Adrenal gland (tissue), 9 donors: ENCODE measurements at regions not wholly inside any gene's neighbourhood (a gene's known extent, or its start where the extent isn't known, plus 50 kb on each side); places are given as distances from the start of the nearest gene placed in this dataset.

Experiments
- DNase-seq, 7 donors: peaks; one replicate each; pipeline ENCODE4 v3.0.0-alpha.2; 2019 to 2020
- H3K27ac ChIP-seq, 5 donors: fragments of 200-600 bp; sonication (generic) in 4 of 5; 1 replicate in 3 of 5; 2 replicates in 2 of 5; pipeline versions ENCODE4 v1.5.1 to v1.8.0; 2016 to 2020; ENCODE audit warnings: mild to moderate bottlenecking in 1 of 5
- H3K27me3 ChIP-seq: fragments of 200-600 bp; 2 replicates; pipeline ENCODE4 v1.8.0; 2021
- H3K36me3 ChIP-seq, 2 donors: fragments of 200-600 bp; replicated peaks in 1 of 2; 1 replicate in 1 of 2; 2 replicates in 1 of 2; pipeline versions ENCODE4 v1.5.1 to v1.8.0; 2018 to 2022
- H3K4me1 ChIP-seq, 2 donors: fragments of 200-600 bp; replicated peaks in 1 of 2; 1 replicate in 1 of 2; 2 replicates in 1 of 2; pipeline versions ENCODE4 v1.5.1 to v1.8.0; 2018 to 2021
- H3K4me3 ChIP-seq, 4 donors: fragments of 200-600 bp; sonication (generic) in 3 of 4; one replicate each; pipeline ENCODE4 v1.5.1; 2016 to 2018
- H3K9me3 ChIP-seq, 3 donors: fragments of 200-600 bp; sonication (generic) in 1 of 3; replicated peaks in 1 of 3; 1 replicate in 2 of 3; 2 replicates in 1 of 3; pipeline versions ENCODE4 v1.5.1 to v1.8.0; 2016 to 2021
- CTCF ChIP-seq, 6 experiments: fragments of 450-650 bp in 4 of 6; fragments of 200-600 bp in 2 of 6; sonication (generic) in 1 of 6; IDR thresholded peaks; 1 replicate in 5 of 6; 2 replicates in 1 of 6; pipeline versions ENCODE4 v1.5.1 to v1.8.0; 2016 to 2021; ENCODE audit warnings: antibody characterized with exemption in 6 of 6, mild to moderate bottlenecking in 2 of 6, moderate library complexity in 1 of 6
- POLR2A ChIP-seq, 2 donors: fragments of 450-650 bp; IDR thresholded peaks; one replicate each; pipeline ENCODE4 v1.6.1; 2017; ENCODE audit warnings: antibody characterized with exemption in 2 of 2, mild to moderate bottlenecking in 2 of 2, moderate library complexity in 1 of 2
- WGBS, 4 donors: extraction: QIAGEN DNeasy Blood & Tissue Kit in 2 of 4; methylation state at CpG; one replicate each; pipeline versions ENCODE4 v1.1.5 to v1.1.7; 2013 to 2017; 5-methylcytosine and 5-hydroxymethylcytosine counted together
- intact Hi-C, 2 donors: fragments of 100-400 bp; cut with DNase I; formaldehyde crosslinking; loops; one replicate each; pipeline versions ENCODE4 v1.14.1 to v1.15.0; 2022 to 2023
- donor health status: healthy with polysubstance abuse.
- donor health status: Bipolar disorder and iron deficiency.
- donor health status: DM: yes; HTN: yes; CAD: no.
- donor health status: DM: no; HTN: no; CAD: no.
- donor health status: DM: no; HTN: no; CAD: no.

GRCh38 chr4:38511702-38512101 is 152.3 kb upstream of the KLF3 start:
- Histone ChIP-seq H3K27ac (no peak overlapping the region), H3K9me3 (no peaks in the 10 kb centered on the region), H3K27me3 (no peaks in the 10 kb centered on the region), H3K4me3 (no peak overlapping the region), H3K36me3 (no peaks in the 10 kb centered on the region), H3K4me1 (no peaks in the 10 kb centered on the region)
- TF ChIP-seq CTCF (IDR thresholded peaks at IDR 0.05) (no peak), POLR2A (IDR thresholded peaks at IDR 0.05) (no peak)
- no peak for DNase-seq
- intact Hi-C loops, result no loop called here
- 79 to 88% (median 86%) methylated on average over 5 of the region's 5 CpGs for WGBS, 4 donors

DNA sequence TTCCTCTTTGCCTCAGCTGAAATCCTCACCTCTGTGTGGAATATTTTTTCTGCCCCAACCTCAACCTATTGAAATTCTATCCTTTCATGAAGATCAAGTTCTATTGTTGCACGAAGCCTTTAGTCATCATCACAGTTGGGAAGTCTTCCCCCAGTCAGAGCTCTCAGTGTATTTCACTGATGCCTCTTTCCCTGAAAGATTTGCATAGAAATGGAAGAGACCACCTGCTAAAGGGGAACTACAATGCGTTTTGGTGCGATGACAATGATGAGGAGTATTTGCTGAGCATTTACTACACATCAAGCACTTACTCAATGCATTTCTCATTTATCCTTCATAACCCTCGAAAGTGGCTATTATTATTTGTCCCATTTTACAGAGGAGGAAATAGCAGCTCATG is 151.2 kb upstream of the KLF3 start:
- Histone ChIP-seq H3K9me3 (no peaks in the 10 kb centered on the region), H3K36me3 (no peaks in the 10 kb centered on the region), H3K27ac (no peak overlapping the region), H3K4me3 (no peak overlapping the region), H3K27me3 (no peaks in the 10 kb centered on the region), H3K4me1 (no peaks in the 10 kb centered on the region)
- 71 to 88% (median 85%) methylated on average over 4 of the region's 4 CpGs for WGBS, 4 donors
- intact Hi-C loops, result no loop called here
- no peak for DNase-seq
- TF ChIP-seq CTCF (IDR thresholded peaks at IDR 0.05) (no peak), POLR2A (IDR thresholded peaks at IDR 0.05) (no peak)

DNA sequence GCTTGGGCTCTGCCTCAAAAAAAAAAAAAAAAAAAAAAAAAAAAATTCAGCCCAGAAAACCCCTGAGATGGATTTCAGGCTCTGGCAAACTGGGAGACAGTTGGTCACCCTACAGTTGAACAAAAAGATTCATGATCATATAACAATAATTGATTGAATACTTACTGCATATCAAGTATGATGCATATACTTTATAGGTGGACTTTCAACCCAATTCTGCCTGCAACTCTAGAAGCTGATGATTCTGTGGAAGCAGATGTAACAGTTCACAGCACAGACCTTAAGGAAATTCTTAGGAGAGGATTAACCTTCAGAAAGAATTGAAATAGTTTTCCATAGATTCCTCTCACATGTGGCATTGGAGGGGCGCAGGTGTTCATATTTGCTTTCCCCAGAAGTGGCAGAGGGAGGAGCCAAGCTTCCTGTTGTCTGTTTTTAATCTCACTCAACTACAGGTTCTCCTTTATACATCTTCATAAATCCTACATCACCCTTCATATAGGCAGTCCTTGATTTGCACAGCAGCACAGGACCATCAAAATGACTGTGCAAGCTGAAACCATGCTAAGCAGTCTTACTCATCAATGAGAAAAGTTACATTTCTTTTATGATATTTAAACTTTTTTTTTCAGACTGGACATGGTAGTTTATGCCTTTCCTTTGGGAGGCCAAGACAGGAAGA is 149.4 kb upstream of the KLF3 start:
- no peak for TF ChIP-seq POLR2A (IDR thresholded peaks at IDR 0.05)
- no peak for TF ChIP-seq CTCF (IDR thresholded peaks at IDR 0.05)
- no peaks in the 10 kb centered on the region for H3K9me3 ChIP-seq
- H3K36me3 ChIP-seq, result no peaks in the 10 kb centered on the region
- intact Hi-C loops, result no loop called here
- no peak overlapping the region for H3K27ac ChIP-seq
- H3K4me1 ChIP-seq, result no peaks in the 10 kb centered on the region
- H3K4me3 ChIP-seq, result no peak overlapping the region
- DNase-seq, result no peak
- no peaks in the 10 kb centered on the region for H3K27me3 ChIP-seq
- WGBS, 4 donors, result 89 to 100% (median 96%) methylated on average over 1 of the region's 1 CpG

DNA sequence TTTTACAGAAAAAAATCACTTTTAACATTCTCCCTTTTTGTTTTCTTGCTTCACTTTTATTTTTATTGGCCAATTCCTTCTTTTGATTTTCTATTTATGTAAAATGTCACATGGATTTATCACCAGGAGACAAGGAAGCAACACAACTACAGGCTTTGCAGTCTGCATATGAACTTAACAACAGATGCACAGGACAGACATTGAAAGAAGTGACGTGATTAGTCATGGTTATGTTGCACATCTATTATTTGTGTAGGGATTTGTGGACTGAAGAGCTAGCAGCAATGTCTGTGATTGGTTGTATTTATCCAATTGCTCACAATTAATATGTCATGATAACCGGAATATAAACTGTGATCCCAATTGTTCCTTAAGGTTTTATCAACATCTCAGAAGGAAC is 147.8 kb upstream of the KLF3 start:
- DNase-seq, result no peak
- 36 to 41% (median 37%) methylated on average over 2 of the region's 2 CpGs for WGBS, 4 donors
- intact Hi-C loops, result no loop called here
- H3K4me1 ChIP-seq, result no peaks in the 10 kb centered on the region
- TF ChIP-seq CTCF (IDR thresholded peaks at IDR 0.05) (no peak), POLR2A (IDR thresholded peaks at IDR 0.05) (no peak)
- no peaks in the 10 kb centered on the region for H3K9me3 ChIP-seq
- H3K4me3 ChIP-seq, result no peak overlapping the region
- no peak overlapping the region for H3K27ac ChIP-seq
- H3K27me3 ChIP-seq, result no peaks in the 10 kb centered on the region
- no peaks in the 10 kb centered on the region for H3K36me3 ChIP-seq
